NCI-H2029 (cell line): ENCODE measurements at regions not wholly inside any gene's neighbourhood (a gene's known extent, or its start where the extent isn't known, plus 50 kb on each side); places are given as distances from the start of the nearest gene placed in this dataset.

Source experiments
- DNase-seq: peaks from one replicate; lab custom pipeline; 2025; lab: John Stamatoyannopoulos, UW

- no peak for DNase-seq
These were observed 274.7 kb downstream of the NEDD1 start for GRCh38 chr12:97181571-97182265.

GRCh38 chr12:97182769-97183168 lies 275.7 kb downstream of the NEDD1 start:
- DNase-seq: no peak

GRCh38 chr12:97184127-97184773 lies 277.2 kb downstream of the NEDD1 start:
- DNase-seq: no peak

GRCh38 chr12:97185567-97185966 lies 277.0 kb upstream of the RMST start:
- no peak for DNase-seq

- no peak for DNase-seq
These were observed 268.1 kb upstream of the RMST start for GRCh38 chr12:97194546-97194945.

GRCh38 chr12:97200181-97200580 lies 262.4 kb upstream of the RMST start:
- no peak for DNase-seq

- no peak for DNase-seq
These were observed 259.2 kb upstream of the RMST start for GRCh38 chr12:97203408-97203807.

- DNase-seq: no peak
These were observed 252.6 kb upstream of the RMST start for GRCh38 chr12:97209997-97210396.

GRCh38 chr12:97211416-97211930 lies 251.1 kb upstream of the RMST start:
- no peak for DNase-seq

GRCh38 chr12:97216848-97217247 lies 245.8 kb upstream of the RMST start:
- DNase-seq: no peak

- no peak for DNase-seq
These were observed 240.2 kb upstream of the RMST start for GRCh38 chr12:97222391-97222790.

GRCh38 chr12:97223419-97223818 lies 239.2 kb upstream of the RMST start:
- DNase-seq: no peak

- DNase-seq: peak; percentile 96
These were observed 233.6 kb upstream of the RMST start for GRCh38 chr12:97229004-97229403.

- DNase-seq: no peak
These were observed 227.5 kb upstream of the RMST start for GRCh38 chr12:97235102-97235501.

- no peak for DNase-seq
These were observed 216.2 kb upstream of the RMST start for GRCh38 chr12:97246368-97246767.

GRCh38 chr12:97250483-97250882 lies 212.1 kb upstream of the RMST start:
- DNase-seq: no peak

GRCh38 chr12:97257726-97258125 lies 204.9 kb upstream of the RMST start:
- peak; percentile 26 for DNase-seq

GRCh38 chr12:97259098-97259497 lies 203.5 kb upstream of the RMST start:
- DNase-seq: no peak

GRCh38 chr12:97260786-97261185 lies 201.8 kb upstream of the RMST start:
- DNase-seq: peak; percentile 89

GRCh38 chr12:97267166-97267565 lies 195.4 kb upstream of the RMST start:
- no peak for DNase-seq

GRCh38 chr12:97267594-97268202 lies 194.9 kb upstream of the RMST start:
- DNase-seq: no peak

- DNase-seq: no peak
These were observed 190.1 kb upstream of the RMST start for GRCh38 chr12:97272471-97272870.

GRCh38 chr12:97274386-97274785 lies 188.2 kb upstream of the RMST start:
- DNase-seq: no peak
